SK-N-SH treated with all-trans-retinoic acid at 6 μM for 48 hours (cell line): ENCODE measurements at regions not wholly inside any gene's neighbourhood (a gene's known extent, or its start where the extent isn't known, plus 50 kb on each side); places are given as distances from the start of the nearest gene placed in this dataset.

ENCODE experiments used
- ATAC-seq: fragments of 200-7000 bp; cut with Tn5 transposase; 3 replicates; pipeline ENCODE4 v1.9.1; 2020; ENCODE audit warnings: mild to moderate bottlenecking, moderate library complexity
- ARNTL ChIP-seq: fragments of 450-650 bp; formaldehyde crosslinking; IDR thresholded peaks from 2 replicates; pipeline ENCODE4 v1.5.0; 2020; ENCODE audit warnings: low read depth, mild to moderate bottlenecking, moderate library complexity, borderline replicate concordance
- BACH2 ChIP-seq: fragments of 250-450 bp; sonication (Bioruptor Pico); IDR thresholded peaks from 2 replicates; pipeline ENCODE4 v1.9.0; 2021; ENCODE audit warnings: mild to moderate bottlenecking, borderline replicate concordance
- CREB5 ChIP-seq: fragments of 250-450 bp; sonication (Bioruptor Pico); IDR thresholded peaks from 2 replicates; pipeline ENCODE4 v1.5.1; 2020; ENCODE audit warnings: low read depth, mild to moderate bottlenecking, moderate library complexity
- CSDC2 ChIP-seq: fragments of 250-450 bp; sonication (Bioruptor Pico); IDR thresholded peaks from 2 replicates; pipeline ENCODE4 v1.5.0; 2020; ENCODE audit warnings: mild to moderate bottlenecking, moderate library complexity
- CSRNP3 ChIP-seq: fragments of 250-450 bp; sonication (Bioruptor Pico); IDR thresholded peaks from 2 replicates; pipeline ENCODE4 v1.5.1; 2021; ENCODE audit warnings: mild to moderate bottlenecking, moderate library complexity
- ESRRG ChIP-seq: fragments of 250-450 bp; sonication (Bioruptor Pico); IDR thresholded peaks from 2 replicates; pipeline ENCODE4 v1.6.1; 2021; ENCODE audit warnings: mild to moderate bottlenecking
- GLIS3 ChIP-seq: fragments of 250-450 bp; sonication (Bioruptor Pico); IDR thresholded peaks from 2 replicates; pipeline ENCODE4 v1.5.0; 2020; ENCODE audit warnings: mild to moderate bottlenecking, moderate library complexity
- ISL1 ChIP-seq: fragments of 250-450 bp; sonication (Bioruptor Pico); IDR thresholded peaks from 2 replicates; pipeline ENCODE4 v2.1.2; 2022; ENCODE audit warnings: mild to moderate bottlenecking, moderate library complexity
- OSR1 ChIP-seq: fragments of 250-450 bp; sonication (Bioruptor Pico); IDR thresholded peaks from 2 replicates; pipeline ENCODE4 v1.8.0; 2022; ENCODE audit warnings: moderate library complexity, mild to moderate bottlenecking, inconsistent platforms
- PATZ1 ChIP-seq: fragments of 250-450 bp; sonication (Bioruptor Pico); IDR thresholded peaks from 2 replicates; pipeline ENCODE4 v1.8.0; 2020; ENCODE audit warnings: mild to moderate bottlenecking, moderate library complexity, borderline replicate concordance
- POU6F1 ChIP-seq: fragments of 250-450 bp; sonication (Bioruptor Pico); IDR thresholded peaks from 2 replicates; pipeline ENCODE4 v1.8.0; 2021; ENCODE audit warnings: low read depth, mild to moderate bottlenecking, moderate library complexity, borderline replicate concordance
- PPARA ChIP-seq: fragments of 250-450 bp; sonication (Bioruptor Pico); IDR thresholded peaks from 2 replicates; pipeline ENCODE4 v1.5.0; 2020; ENCODE audit warnings: mild to moderate bottlenecking, borderline replicate concordance
- SNAI2 ChIP-seq: fragments of 250-450 bp; sonication (Bioruptor Pico); IDR thresholded peaks from 2 replicates; pipeline ENCODE4 v1.5.0; 2020; ENCODE audit warnings: mild to moderate bottlenecking, moderate library complexity
- TCF4 ChIP-seq: fragments of 250-450 bp; sonication (Bioruptor Pico); IDR thresholded peaks from 2 replicates; pipeline ENCODE4 v1.8.0; 2021; ENCODE audit warnings: mild to moderate bottlenecking, moderate library complexity, borderline replicate concordance
- TOX ChIP-seq: fragments of 250-450 bp; sonication (Bioruptor Pico); IDR thresholded peaks from 2 replicates; pipeline ENCODE4 v1.8.0; 2021; ENCODE audit warnings: mild to moderate bottlenecking, moderate library complexity, borderline replicate concordance
- TSHZ2 ChIP-seq: fragments of 250-450 bp; sonication (Bioruptor Pico); IDR thresholded peaks from 2 replicates; pipeline ENCODE4 v1.5.0; 2020; ENCODE audit warnings: mild to moderate bottlenecking, moderate library complexity
- ZC3H10 ChIP-seq: fragments of 250-450 bp; sonication (Bioruptor Pico); IDR thresholded peaks from 2 replicates; pipeline ENCODE4 v1.5.1; 2021; ENCODE audit warnings: mild to moderate bottlenecking, moderate library complexity
- ZFP3 ChIP-seq: fragments of 250-450 bp; sonication (Bioruptor Pico); IDR thresholded peaks from 2 replicates; pipeline ENCODE4 v1.5.0; 2020; ENCODE audit warnings: mild to moderate bottlenecking, moderate library complexity
- ZFP30 ChIP-seq: fragments of 450-650 bp; formaldehyde crosslinking; IDR thresholded peaks from 2 replicates; pipeline ENCODE4 v1.5.0; 2022; ENCODE audit warnings: mild to moderate bottlenecking, moderate library complexity
- ZNF565 ChIP-seq: fragments of 450-650 bp; formaldehyde crosslinking; conservative IDR thresholded peaks from 2 replicates; pipeline ENCODE4 v1.5.0; 2020; ENCODE audit warnings: low read depth, mild to moderate bottlenecking, moderate library complexity
- ZNF70 ChIP-seq: fragments of 450-650 bp; formaldehyde crosslinking; IDR thresholded peaks from 2 replicates; pipeline ENCODE4 v1.5.0; 2020; ENCODE audit warnings: mild to moderate bottlenecking, moderate library complexity

GRCh38 chr2:62304429-62305417 lies 108.8 kb downstream of the B3GNT2 start:
- TF ChIP-seq ZFP3 (no peak), GLIS3 (CRISPR knock-in tag) (no peak), ZNF70 (CRISPR knock-in tag) (no peak), ISL1 (CRISPR knock-in tag) (no peak), CSRNP3 (CRISPR knock-in tag) (no peak), ZC3H10 (CRISPR knock-in tag) (no peak), OSR1 (CRISPR knock-in tag) (no peak), ESRRG (CRISPR knock-in tag) (no peak), TOX (CRISPR knock-in tag) (no peak), ARNTL (CRISPR knock-in tag) (no peak), TSHZ2 (no peak), ZNF565 (CRISPR knock-in tag) (no peak)
- TF ChIP-seq, all 23 proteins: peak for 0
- peak; percentile 33; the same call in 2 of the 3 replicates for ATAC-seq

GRCh38 chr2:62303788-62304187 lies 107.9 kb downstream of the B3GNT2 start:
- no peak for TF ChIP-seq ZFP30
- no peak for TF ChIP-seq CREB5 (CRISPR knock-in tag)
- TF ChIP-seq ZNF565 (CRISPR knock-in tag) = no peak
- TF ChIP-seq CSDC2 = no peak
- TF ChIP-seq PPARA (CRISPR knock-in tag) = no peak
- TF ChIP-seq OSR1 (CRISPR knock-in tag) = no peak
- TF ChIP-seq SNAI2 = no peak
- no peak for TF ChIP-seq POU6F1 (CRISPR knock-in tag)
- no peak for TF ChIP-seq TCF4 (CRISPR knock-in tag)
- no peak for TF ChIP-seq GLIS3 (CRISPR knock-in tag)
- TF ChIP-seq CSRNP3 (CRISPR knock-in tag) = no peak
- TF ChIP-seq BACH2 (CRISPR knock-in tag) = no peak
- no peak for TF ChIP-seq TSHZ2
- TF ChIP-seq ISL1 (CRISPR knock-in tag) = no peak
- no peak for TF ChIP-seq PATZ1 (CRISPR knock-in tag)

More at GRCh38 chr2:62303788-62304187, 107.9 kb downstream of the B3GNT2 start:
- ATAC-seq = no peak
